ENCODE measurements at regions not wholly inside any gene's neighbourhood (a gene's known extent, or its start where the extent isn't known, plus 50 kb on each side); places are given as distances from the start of the nearest gene placed in this dataset.

- TF ChIP-seq RBFOX2 (IDR thresholded peaks at IDR 0.05; ENCODE audit: low read depth, low read length) (no peak), POLR2A (IDR thresholded peaks at IDR 0.05; ENCODE audit: insufficient read depth in 1 of 2, low read depth in 2 of 2, low read length in 2 of 2) (no peak), ZNF124 (CRISPR knock-in tag; IDR thresholded peaks at IDR 0.05) (no peak), ISX (CRISPR knock-in tag; conservative IDR thresholded peaks at IDR 0.05) (no peak)
Measured at GRCh38 chr5:56429110-56429561, 196.0 kb upstream of the ANKRD55 start.

Data from HepG2 (cell line).